Cardiac septum (tissue), 1 donor: ENCODE measurements at regions not wholly inside any gene's neighbourhood (a gene's known extent, or its start where the extent isn't known, plus 50 kb on each side); places are given as distances from the start of the nearest gene placed in this dataset.
"Not testable (repeated sequence)": the region's sequence is repeated elsewhere in the genome, so short reads cannot be mapped to it uniquely, and the experiment has no call there.

Experiments
- DNase-seq: peaks from one replicate; pipeline ENCODE4 v3.0.0-alpha.2; 2020; ENCODE audit warnings: low spot score
- intact Hi-C: fragments of 100-400 bp; cut with DNase I; formaldehyde crosslinking; loops from one replicate; pipeline ENCODE4 v1.14.0; 2022
- donor health status: DM: no; HTN: no; CAD: no.

GRCh38 chr1:187894349-187894748 lies 1065.6 kb downstream of the PLA2G4A start:
- no peak for DNase-seq
- intact Hi-C loops = no loop called here

GRCh38 chr1:187903223-187903622 lies 1074.5 kb downstream of the PLA2G4A start:
- DNase-seq = no peak
- intact Hi-C loops = no loop called here

- intact Hi-C loops = no loop called here
- no peak for DNase-seq
These were observed 1080.6 kb downstream of the PLA2G4A start for GRCh38 chr1:187909382-187909781.

- intact Hi-C loops = no loop called here
- no peak for DNase-seq
These were observed 1083.1 kb downstream of the PLA2G4A start for GRCh38 chr1:187911820-187912219.

- intact Hi-C loops = no loop called here
- DNase-seq = no peak
These were observed 1092.2 kb downstream of the PLA2G4A start for GRCh38 chr1:187920976-187921375.

- intact Hi-C loops = no loop called here
These were observed 1092.7 kb downstream of the PLA2G4A start for GRCh38 chr1:187921426-187921825.

GRCh38 chr1:187922255-187922654 lies 1093.5 kb downstream of the PLA2G4A start:
- intact Hi-C loops = no loop called here
- DNase-seq = no peak

More at GRCh38 chr1:187921426-187921825, 1092.7 kb downstream of the PLA2G4A start:
- DNase-seq = no peak

GRCh38 chr1:187924252-187924651 lies 1095.5 kb downstream of the PLA2G4A start:
- intact Hi-C loops = no loop called here
- no peak for DNase-seq

- intact Hi-C loops = no loop called here
- no peak for DNase-seq
These were observed 1099.5 kb downstream of the PLA2G4A start for GRCh38 chr1:187928288-187928687.

GRCh38 chr1:187928696-187929095 lies 1099.9 kb downstream of the PLA2G4A start:
- intact Hi-C loops = no loop called here
- DNase-seq = no peak

GRCh38 chr1:187931776-187932175 lies 1103.0 kb downstream of the PLA2G4A start:
- no peak for DNase-seq
- intact Hi-C loops = no loop called here

- intact Hi-C loops = no loop called here
- no peak for DNase-seq
These were observed 1105.0 kb downstream of the PLA2G4A start for GRCh38 chr1:187933562-187934419.

GRCh38 chr1:187936667-187937066 lies 1107.9 kb downstream of the PLA2G4A start:
- intact Hi-C loops = no loop called here
- no peak for DNase-seq

GRCh38 chr1:187938092-187938491 lies 1109.3 kb downstream of the PLA2G4A start:
- DNase-seq = no peak
- intact Hi-C loops = no loop called here

GRCh38 chr1:187942986-187943385 lies 1114.2 kb downstream of the PLA2G4A start:
- intact Hi-C loops = no loop called here
- DNase-seq = no peak

- intact Hi-C loops = no loop called here
- DNase-seq = no peak
These were observed 1115.1 kb downstream of the PLA2G4A start for GRCh38 chr1:187943606-187944403.

GRCh38 chr1:187946661-187947060 lies 1117.9 kb downstream of the PLA2G4A start:
- intact Hi-C loops, DNase-seq: not testable (repeated sequence)

GRCh38 chr1:187947359-187947758 lies 1118.6 kb downstream of the PLA2G4A start:
- intact Hi-C loops = no loop called here
- DNase-seq = no peak

GRCh38 chr1:187948170-187948794 lies 1119.5 kb downstream of the PLA2G4A start:
- no peak for DNase-seq
- intact Hi-C loops = no loop called here

- intact Hi-C loops = no loop called here
- DNase-seq = no peak
These were observed 1120.8 kb downstream of the PLA2G4A start for GRCh38 chr1:187949567-187949966.
